ENCODE measurements at regions not wholly inside any gene's neighbourhood (a gene's known extent, or its start where the extent isn't known, plus 50 kb on each side); places are given as distances from the start of the nearest gene placed in this dataset.

DNA sequence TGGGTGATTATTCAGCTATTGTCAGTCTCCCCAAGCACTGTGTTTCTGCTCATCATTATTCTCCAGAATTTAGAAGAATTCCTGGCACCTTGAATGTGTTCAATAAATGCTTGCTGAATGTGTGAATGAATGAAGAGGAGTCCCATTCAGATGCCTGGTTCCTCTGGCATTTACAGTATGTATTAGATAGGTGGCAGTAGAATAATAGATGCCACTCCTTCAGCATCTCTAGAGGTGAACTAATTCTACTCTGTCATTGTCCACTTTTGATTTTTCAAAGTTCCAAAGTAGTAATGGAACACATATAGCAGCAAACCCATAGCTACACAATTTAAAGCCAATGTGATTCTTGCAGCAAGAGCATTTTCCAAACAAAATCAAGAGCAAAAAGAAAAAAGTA, 118.9 kb upstream of the CEP162 start:
- DNase-seq = peak; percentile 4
- TF ChIP-seq, protein P1, sequence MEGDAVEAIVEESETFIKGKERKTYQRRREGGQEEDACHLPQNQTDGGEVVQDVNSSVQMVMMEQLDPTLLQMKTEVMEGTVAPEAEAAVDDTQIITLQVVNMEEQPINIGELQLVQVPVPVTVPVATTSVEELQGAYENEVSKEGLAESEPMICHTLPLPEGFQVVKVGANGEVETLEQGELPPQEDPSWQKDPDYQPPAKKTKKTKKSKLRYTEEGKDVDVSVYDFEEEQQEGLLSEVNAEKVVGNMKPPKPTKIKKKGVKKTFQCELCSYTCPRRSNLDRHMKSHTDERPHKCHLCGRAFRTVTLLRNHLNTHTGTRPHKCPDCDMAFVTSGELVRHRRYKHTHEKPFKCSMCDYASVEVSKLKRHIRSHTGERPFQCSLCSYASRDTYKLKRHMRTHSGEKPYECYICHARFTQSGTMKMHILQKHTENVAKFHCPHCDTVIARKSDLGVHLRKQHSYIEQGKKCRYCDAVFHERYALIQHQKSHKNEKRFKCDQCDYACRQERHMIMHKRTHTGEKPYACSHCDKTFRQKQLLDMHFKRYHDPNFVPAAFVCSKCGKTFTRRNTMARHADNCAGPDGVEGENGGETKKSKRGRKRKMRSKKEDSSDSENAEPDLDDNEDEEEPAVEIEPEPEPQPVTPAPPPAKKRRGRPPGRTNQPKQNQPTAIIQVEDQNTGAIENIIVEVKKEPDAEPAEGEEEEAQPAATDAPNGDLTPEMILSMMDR (IDR thresholded peaks at IDR 0.05) = peak; percentile 45
- TF ChIP-seq SMC3 (IDR thresholded peaks at IDR 0.05; ENCODE audit: low read depth, low read length) (peak; percentile 27; the same call in 1 of the 2 replicates), RAD21 (IDR thresholded peaks at IDR 0.05; ENCODE audit: low read length) (peak; percentile 72), POLR2AphosphoS5 (IDR thresholded peaks at IDR 0.05; ENCODE audit: low read depth, low read length) (no peak)
- Histone ChIP-seq H3K36me3 (replicated peaks in 1 of 2; ENCODE audit: control insufficient read depth in 1 of 2, insufficient read depth in 2 of 2, low read length in 1 of 2) (no peaks in the 10 kb centered on the region), H3K9ac (no peak overlapping the region), H3K79me2 (ENCODE audit: insufficient read depth) (no peaks in the 10 kb centered on the region), H3K9me2 (no peaks in the 10 kb centered on the region), H3K4me1 (ENCODE audit: control insufficient read depth in 1 of 2, insufficient read depth in 2 of 2, low read depth in 1 of 2, low read length in 1 of 2) (no peaks in the 10 kb centered on the region), H3K27ac (ENCODE audit: low read depth in 2 of 2, low read length in 1 of 2) (no peak overlapping the region), H3K4me3 (ENCODE audit: low read depth in 2 of 2, low read length in 1 of 2) (no peak overlapping the region), H2AFZ (ENCODE audit: low read depth) (no peak overlapping the region), H3F3A (replicated peaks; ENCODE audit: insufficient read depth) (no peaks in the 10 kb centered on the region), H3K4me2 (no peak overlapping the region), H3K9me3 (no peaks in the 10 kb centered on the region), H4K20me1 (ENCODE audit: insufficient read depth) (no peaks in the 10 kb centered on the region), H3K27me3 (ENCODE audit: insufficient read depth) (no peaks in the 10 kb centered on the region)
- ChIA-PET CTCF (interaction anchor here (0.6 to 1.0 kb wide), 5 partner anchors 12 to 1306 kb away, joined by 3 read pairs; no protein-coding TSS in a partner anchor), POLR2A (no interaction called here)

DNA sequence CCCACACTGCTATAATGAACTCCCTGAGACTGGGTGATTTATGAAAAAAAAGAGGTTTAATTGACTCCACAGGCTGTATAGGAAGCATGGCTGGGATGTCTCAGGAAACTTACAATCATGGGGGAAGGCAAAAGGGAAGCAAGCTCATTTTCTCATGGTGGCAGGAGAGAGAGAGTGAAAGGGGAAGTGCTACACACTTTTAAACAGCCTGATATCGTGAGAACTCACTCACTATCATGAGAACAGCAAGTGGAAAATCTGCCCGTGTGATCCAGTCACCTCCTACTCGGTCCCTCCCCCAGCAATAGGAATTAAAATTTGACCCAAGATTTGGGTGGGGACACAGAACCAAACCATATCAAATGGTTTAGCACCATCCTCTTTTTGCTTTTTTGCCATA, 116.6 kb upstream of the CEP162 start:
- TF ChIP-seq, protein P2, sequence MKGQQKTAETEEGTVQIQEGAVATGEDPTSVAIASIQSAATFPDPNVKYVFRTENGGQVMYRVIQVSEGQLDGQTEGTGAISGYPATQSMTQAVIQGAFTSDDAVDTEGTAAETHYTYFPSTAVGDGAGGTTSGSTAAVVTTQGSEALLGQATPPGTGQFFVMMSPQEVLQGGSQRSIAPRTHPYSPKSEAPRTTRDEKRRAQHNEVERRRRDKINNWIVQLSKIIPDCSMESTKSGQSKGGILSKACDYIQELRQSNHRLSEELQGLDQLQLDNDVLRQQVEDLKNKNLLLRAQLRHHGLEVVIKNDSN (IDR thresholded peaks at IDR 0.05; ENCODE audit: borderline replicate concordance, low read depth) = no peak
- no peak for TF ChIP-seq JUND (IDR thresholded peaks at IDR 0.05)

DNA sequence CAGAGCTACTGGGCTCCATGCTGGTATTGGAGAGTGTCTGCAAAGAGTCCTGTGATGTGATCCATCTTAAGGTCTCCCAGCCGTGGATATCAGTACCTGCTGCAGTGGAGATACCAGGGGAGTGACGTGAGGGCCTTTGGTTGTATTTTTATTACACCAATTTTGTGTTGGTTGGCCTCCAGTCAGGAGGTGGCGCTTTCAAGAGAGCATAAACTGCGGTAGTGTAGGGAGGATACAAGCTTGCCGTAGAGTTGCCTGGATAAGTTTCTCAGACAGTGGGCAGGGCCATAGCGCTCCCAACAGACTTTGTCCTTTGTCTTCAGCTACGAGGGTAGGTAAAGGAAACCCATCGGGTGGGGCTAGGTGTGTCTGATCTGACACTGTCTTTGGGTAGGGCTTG, 113.0 kb upstream of the CEP162 start:
- WGBS (ENCODE audit: low lambda C conversion rate) = 41% methylated on average over 7 of the region's 8 CpGs
- H3K9me2 ChIP-seq = no peaks in the 10 kb centered on the region
- H3K36me3 ChIP-seq (replicated peaks in 1 of 2; ENCODE audit: control insufficient read depth in 1 of 2, insufficient read depth in 2 of 2, low read length in 1 of 2) = no peaks in the 10 kb centered on the region
- no peaks in the 10 kb centered on the region for H3K9me3 ChIP-seq
- no peak overlapping the region for H3K27ac ChIP-seq (ENCODE audit: low read depth in 2 of 2, low read length in 1 of 2)
- H3K4me1 ChIP-seq (ENCODE audit: control insufficient read depth in 1 of 2, insufficient read depth in 2 of 2, low read depth in 1 of 2, low read length in 1 of 2) = no peaks in the 10 kb centered on the region
- no peaks in the 10 kb centered on the region for H4K20me1 ChIP-seq (ENCODE audit: insufficient read depth)
- H3K9ac ChIP-seq = no peak overlapping the region
- H3K4me2 ChIP-seq = no peak overlapping the region
- ChIA-PET CTCF (no interaction called here), POLR2A (no interaction called here)
- no peak for DNase-seq
- H3K79me2 ChIP-seq (ENCODE audit: insufficient read depth) = no peaks in the 10 kb centered on the region
- H3K27me3 ChIP-seq (ENCODE audit: insufficient read depth) = no peaks in the 10 kb centered on the region
- H2AFZ ChIP-seq (ENCODE audit: low read depth) = no peak overlapping the region
- no peak overlapping the region for H3K4me3 ChIP-seq (ENCODE audit: low read depth in 2 of 2, low read length in 1 of 2)
- no peaks in the 10 kb centered on the region for H3F3A ChIP-seq (replicated peaks; ENCODE audit: insufficient read depth)
- TF ChIP-seq, protein P3, sequence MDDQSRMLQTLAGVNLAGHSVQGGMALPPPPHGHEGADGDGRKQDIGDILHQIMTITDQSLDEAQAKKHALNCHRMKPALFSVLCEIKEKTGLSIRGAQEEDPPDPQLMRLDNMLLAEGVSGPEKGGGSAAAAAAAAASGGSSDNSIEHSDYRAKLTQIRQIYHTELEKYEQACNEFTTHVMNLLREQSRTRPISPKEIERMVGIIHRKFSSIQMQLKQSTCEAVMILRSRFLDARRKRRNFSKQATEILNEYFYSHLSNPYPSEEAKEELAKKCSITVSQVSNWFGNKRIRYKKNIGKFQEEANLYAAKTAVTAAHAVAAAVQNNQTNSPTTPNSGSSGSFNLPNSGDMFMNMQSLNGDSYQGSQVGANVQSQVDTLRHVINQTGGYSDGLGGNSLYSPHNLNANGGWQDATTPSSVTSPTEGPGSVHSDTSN (IDR thresholded peaks at IDR 0.05) = no peak
- TF ChIP-seq, protein P4, sequence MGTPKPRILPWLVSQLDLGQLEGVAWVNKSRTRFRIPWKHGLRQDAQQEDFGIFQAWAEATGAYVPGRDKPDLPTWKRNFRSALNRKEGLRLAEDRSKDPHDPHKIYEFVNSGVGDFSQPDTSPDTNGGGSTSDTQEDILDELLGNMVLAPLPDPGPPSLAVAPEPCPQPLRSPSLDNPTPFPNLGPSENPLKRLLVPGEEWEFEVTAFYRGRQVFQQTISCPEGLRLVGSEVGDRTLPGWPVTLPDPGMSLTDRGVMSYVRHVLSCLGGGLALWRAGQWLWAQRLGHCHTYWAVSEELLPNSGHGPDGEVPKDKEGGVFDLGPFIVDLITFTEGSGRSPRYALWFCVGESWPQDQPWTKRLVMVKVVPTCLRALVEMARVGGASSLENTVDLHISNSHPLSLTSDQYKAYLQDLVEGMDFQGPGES (IDR thresholded peaks at IDR 0.05; ENCODE audit: low read depth, low read length) = no peak
- TF ChIP-seq SMC3 (IDR thresholded peaks at IDR 0.05; ENCODE audit: low read depth, low read length) = no peak
- TF ChIP-seq, protein P5, sequence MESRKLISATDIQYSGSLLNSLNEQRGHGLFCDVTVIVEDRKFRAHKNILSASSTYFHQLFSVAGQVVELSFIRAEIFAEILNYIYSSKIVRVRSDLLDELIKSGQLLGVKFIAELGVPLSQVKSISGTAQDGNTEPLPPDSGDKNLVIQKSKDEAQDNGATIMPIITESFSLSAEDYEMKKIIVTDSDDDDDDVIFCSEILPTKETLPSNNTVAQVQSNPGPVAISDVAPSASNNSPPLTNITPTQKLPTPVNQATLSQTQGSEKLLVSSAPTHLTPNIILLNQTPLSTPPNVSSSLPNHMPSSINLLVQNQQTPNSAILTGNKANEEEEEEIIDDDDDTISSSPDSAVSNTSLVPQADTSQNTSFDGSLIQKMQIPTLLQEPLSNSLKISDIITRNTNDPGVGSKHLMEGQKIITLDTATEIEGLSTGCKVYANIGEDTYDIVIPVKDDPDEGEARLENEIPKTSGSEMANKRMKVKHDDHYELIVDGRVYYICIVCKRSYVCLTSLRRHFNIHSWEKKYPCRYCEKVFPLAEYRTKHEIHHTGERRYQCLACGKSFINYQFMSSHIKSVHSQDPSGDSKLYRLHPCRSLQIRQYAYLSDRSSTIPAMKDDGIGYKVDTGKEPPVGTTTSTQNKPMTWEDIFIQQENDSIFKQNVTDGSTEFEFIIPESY (IDR thresholded peaks at IDR 0.05; ENCODE audit: borderline replicate concordance, low read depth) = no peak
- no peak for TF ChIP-seq FOXJ3 (CRISPR knock-in tag; IDR thresholded peaks at IDR 0.05)
- TF ChIP-seq, protein P6, sequence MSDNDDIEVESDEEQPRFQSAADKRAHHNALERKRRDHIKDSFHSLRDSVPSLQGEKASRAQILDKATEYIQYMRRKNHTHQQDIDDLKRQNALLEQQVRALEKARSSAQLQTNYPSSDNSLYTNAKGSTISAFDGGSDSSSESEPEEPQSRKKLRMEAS (IDR thresholded peaks at IDR 0.05; ENCODE audit: low read depth) = no peak
- TF ChIP-seq FOSL2 (IDR thresholded peaks at IDR 0.05; ENCODE audit: borderline replicate concordance, low read depth) = no peak
- no peak for TF ChIP-seq RFX5 (IDR thresholded peaks at IDR 0.05; ENCODE audit: low read length)
- no peak for TF ChIP-seq NFIC (IDR thresholded peaks at IDR 0.05; ENCODE audit: borderline replicate concordance)
- TF ChIP-seq FOXM1 (IDR thresholded peaks at IDR 0.05; ENCODE audit: low read depth) = no peak

More for the DNA sequence above, 116.6 kb upstream of the CEP162 start:
- Histone ChIP-seq H3K9me2 (no peaks in the 10 kb centered on the region), H3K79me2 (ENCODE audit: insufficient read depth) (no peaks in the 10 kb centered on the region), H3K9ac (no peak overlapping the region), H2AFZ (ENCODE audit: low read depth) (no peak overlapping the region), H3K27ac (ENCODE audit: low read depth in 2 of 2, low read length in 1 of 2) (no peak overlapping the region), H3K4me2 (no peak overlapping the region), H4K20me1 (ENCODE audit: insufficient read depth) (no peaks in the 10 kb centered on the region), H3K4me1 (ENCODE audit: control insufficient read depth in 1 of 2, insufficient read depth in 2 of 2, low read depth in 1 of 2, low read length in 1 of 2) (no peaks in the 10 kb centered on the region), H3F3A (replicated peaks; ENCODE audit: insufficient read depth) (no peaks in the 10 kb centered on the region), H3K27me3 (ENCODE audit: insufficient read depth) (no peaks in the 10 kb centered on the region), H3K36me3 (replicated peaks in 1 of 2; ENCODE audit: control insufficient read depth in 1 of 2, insufficient read depth in 2 of 2, low read length in 1 of 2) (no peaks in the 10 kb centered on the region), H3K9me3 (no peaks in the 10 kb centered on the region), H3K4me3 (ENCODE audit: low read depth in 2 of 2, low read length in 1 of 2) (no peak overlapping the region)
- CTCF ChIA-PET = no interaction called here
- WGBS (ENCODE audit: low lambda C conversion rate) = 46% methylated on average over 3 of the region's 3 CpGs
- POLR2A ChIA-PET = no interaction called here
- no peak for DNase-seq
